WTC11 (cell line): ENCODE measurements at regions not wholly inside any gene's neighbourhood (a gene's known extent, or its start where the extent isn't known, plus 50 kb on each side); places are given as distances from the start of the nearest gene placed in this dataset.
"Not testable (repeated sequence)": the region's sequence is repeated elsewhere in the genome, so short reads cannot be mapped to it uniquely, and the experiment has no call there.

Source experiments
- ATAC-seq: fragments of 200-7000 bp; cut with Tn5 transposase; 2 replicates; pipeline ENCODE4 v1.10.0; 2021; ENCODE audit warnings: mild to moderate bottlenecking, moderate library complexity
- CTCF ChIA-PET: fragments of 300-600 bp; sonication (Branson Sonifier 250); formaldehyde crosslinking; loops from one replicate; lab custom pipeline; 2021; ENCODE audit warnings: antibody characterized with exemption; lab: Charles Lee
- POLR2A ChIA-PET: fragments of 350-600 bp; sonication (Branson Sonifier 250); formaldehyde crosslinking; loops from one replicate; lab custom pipeline; 2021; ENCODE audit warnings: antibody characterized with exemption; lab: Charles Lee
- DNase-seq: peaks from one replicate; pipeline ENCODE4 v3.0.0; 2021; ENCODE audit warnings: low spot score
- H3K27ac Mint-ChIP-seq: 2 replicates; pipeline ENCODE4 v1.8.0; 2021; ENCODE audit warnings: mixed read lengths
- H3K27me3 Mint-ChIP-seq: 2 replicates; pipeline ENCODE4 v1.8.0; 2021; ENCODE audit warnings: low read depth, mild to moderate bottlenecking, moderate library complexity, mixed read lengths
- H3K36me3 Mint-ChIP-seq: 2 replicates; pipeline ENCODE4 v1.8.0; 2021; ENCODE audit warnings: mixed read lengths
- H3K4me1 Mint-ChIP-seq: 2 replicates; pipeline ENCODE4 v1.8.0; 2022; ENCODE audit warnings: mixed read lengths
- H3K4me3 Mint-ChIP-seq: 2 replicates; pipeline ENCODE4 v1.8.0; 2021; ENCODE audit warnings: mild to moderate bottlenecking, moderate library complexity, mixed read lengths
- H3K9me3 Mint-ChIP-seq: 2 replicates; pipeline ENCODE4 v1.8.0; 2021; ENCODE audit warnings: mixed read lengths
- ATF2 ChIP-seq: sonication (generic); formaldehyde crosslinking; IDR thresholded peaks from 2 replicates; pipeline ENCODE4 v1.8.1; 2022; ENCODE audit warnings: low read depth, missing genetic modification reagents, borderline replicate concordance
- CREB1 ChIP-seq: sonication (generic); formaldehyde crosslinking; IDR thresholded peaks from 2 replicates; pipeline ENCODE4 v1.8.0; 2023; ENCODE audit warnings: mild to moderate bottlenecking, missing genetic modification reagents
- CREM ChIP-seq: sonication (generic); formaldehyde crosslinking; IDR thresholded peaks from 2 replicates; pipeline ENCODE4 v1.8.1; 2022; ENCODE audit warnings: mild to moderate bottlenecking, missing genetic modification reagents, moderate library complexity
- EMX1 ChIP-seq: fragments of 250-450 bp; sonication (Bioruptor Pico); IDR thresholded peaks from 2 replicates; pipeline ENCODE4 v1.8.0; 2021; ENCODE audit warnings: mild to moderate bottlenecking
- FOXK1 ChIP-seq: sonication (generic); formaldehyde crosslinking; IDR thresholded peaks from 2 replicates; pipeline ENCODE4 v1.8.0; 2022; ENCODE audit warnings: mild to moderate bottlenecking, moderate library complexity, missing genetic modification reagents
- GABPB1 ChIP-seq: sonication (generic); formaldehyde crosslinking; IDR thresholded peaks from 2 replicates; pipeline ENCODE4 v1.8.1; 2023; ENCODE audit warnings: mild to moderate bottlenecking, missing genetic modification reagents
- GTF2I ChIP-seq: fragments of 250-450 bp; sonication (Bioruptor Pico); conservative IDR thresholded peaks from 2 replicates; pipeline ENCODE4 v1.4.0; 2021; ENCODE audit warnings: mild to moderate bottlenecking
- HMGA2 ChIP-seq: fragments of 250-450 bp; sonication (Bioruptor Pico); IDR thresholded peaks from 2 replicates; pipeline ENCODE4 v1.4.0; 2021; ENCODE audit warnings: mild to moderate bottlenecking, moderate library complexity
- IRF1 ChIP-seq: sonication (generic); formaldehyde crosslinking; IDR thresholded peaks from 2 replicates; pipeline ENCODE4 v1.8.0; 2023; ENCODE audit warnings: missing genetic modification reagents
- IRF2 ChIP-seq: sonication (generic); formaldehyde crosslinking; IDR thresholded peaks from 2 replicates; pipeline ENCODE4 v1.8.0; 2022; ENCODE audit warnings: low read depth, missing genetic modification reagents, borderline replicate concordance
- KAT7 ChIP-seq: sonication (generic); formaldehyde crosslinking; IDR thresholded peaks from 2 replicates; pipeline ENCODE4 v1.8.1; 2023; ENCODE audit warnings: missing genetic modification reagents, mild to moderate bottlenecking, borderline replicate concordance
- MYBL2 ChIP-seq: sonication (generic); formaldehyde crosslinking; IDR thresholded peaks from 2 replicates; pipeline ENCODE4 v1.8.1; 2023; ENCODE audit warnings: mild to moderate bottlenecking, moderate library complexity, missing genetic modification reagents
- NFYB ChIP-seq: sonication (generic); formaldehyde crosslinking; conservative IDR thresholded peaks from 2 replicates; pipeline ENCODE4 v1.8.0; 2022; ENCODE audit warnings: low read depth, missing genetic modification reagents
- NR2C2 ChIP-seq: sonication (generic); formaldehyde crosslinking; IDR thresholded peaks from 2 replicates; pipeline ENCODE4 v1.8.0; 2022; ENCODE audit warnings: mild to moderate bottlenecking, missing genetic modification reagents
- RELA ChIP-seq: sonication (generic); formaldehyde crosslinking; IDR thresholded peaks from 2 replicates; pipeline ENCODE4 v1.8.1; 2022; ENCODE audit warnings: missing genetic modification reagents, mild to moderate bottlenecking, borderline replicate concordance
- TEAD4 ChIP-seq: sonication (generic); formaldehyde crosslinking; IDR thresholded peaks from 2 replicates; pipeline ENCODE4 v1.8.0; 2022; ENCODE audit warnings: mild to moderate bottlenecking, missing genetic modification reagents
- TP53 ChIP-seq: sonication (generic); formaldehyde crosslinking; IDR thresholded peaks from 2 replicates; pipeline ENCODE4 v1.8.1; 2023; ENCODE audit warnings: mild to moderate bottlenecking, missing genetic modification reagents
- ZNF138 ChIP-seq: sonication (generic); formaldehyde crosslinking; conservative IDR thresholded peaks from 2 replicates; pipeline ENCODE4 v1.8.1; 2022; ENCODE audit warnings: mild to moderate bottlenecking, moderate library complexity, missing genetic modification reagents
- ZNF219 ChIP-seq: sonication (generic); formaldehyde crosslinking; IDR thresholded peaks from 2 replicates; pipeline ENCODE4 v1.8.0; 2023; ENCODE audit warnings: missing genetic modification reagents, mild to moderate bottlenecking, borderline replicate concordance
- ZNF317 ChIP-seq: sonication (generic); formaldehyde crosslinking; IDR thresholded peaks from 2 replicates; pipeline ENCODE4 v1.8.1; 2023; ENCODE audit warnings: low read depth, mild to moderate bottlenecking, moderate library complexity, missing genetic modification reagents, borderline replicate concordance
- ZNF423 ChIP-seq: fragments of 250-450 bp; sonication (Bioruptor Pico); IDR thresholded peaks from 2 replicates; pipeline ENCODE4 v2.1.2; 2022; ENCODE audit warnings: mild to moderate bottlenecking, moderate library complexity
- TF ChIP-seq, protein P1 (sequence below): sonication (generic); formaldehyde crosslinking; conservative IDR thresholded peaks from 2 replicates; pipeline ENCODE4 v1.8.1; 2022; ENCODE audit warnings: mild to moderate bottlenecking, missing genetic modification reagents
- TF ChIP-seq, protein P2 (sequence below): fragments of 250-450 bp; sonication (Bioruptor Pico); IDR thresholded peaks from 2 replicates; pipeline ENCODE4 v1.9.0; 2021; ENCODE audit warnings: mild to moderate bottlenecking
- TF ChIP-seq, protein P3 (sequence below): sonication (generic); formaldehyde crosslinking; IDR thresholded peaks from 2 replicates; pipeline ENCODE4 v1.8.0; 2022; ENCODE audit warnings: mild to moderate bottlenecking, missing genetic modification reagents
- TF ChIP-seq, protein P4 (sequence below): sonication (generic); formaldehyde crosslinking; IDR thresholded peaks from 2 replicates; pipeline ENCODE4 v1.8.0; 2022; ENCODE audit warnings: missing genetic modification reagents

GRCh38 chr4:26197018-26197779, 123.6 kb upstream of the RBPJ start:
- ChIA-PET POLR2A (no interaction called here), CTCF (interaction anchor here (1.1 kb wide), 1 partner anchor 69 kb away, joined by 3 read pairs; no protein-coding TSS in a partner anchor)
- DNase-seq (no peak), ATAC-seq (no peak)
- H3K27me3 Mint-ChIP-seq: peaks cover 3% of the 10 kb centered on the region; the same call in 1 of the 2 replicates
- peaks cover 13% of the 10 kb centered on the region for H3K4me1 Mint-ChIP-seq
- TF ChIP-seq, protein P1, sequence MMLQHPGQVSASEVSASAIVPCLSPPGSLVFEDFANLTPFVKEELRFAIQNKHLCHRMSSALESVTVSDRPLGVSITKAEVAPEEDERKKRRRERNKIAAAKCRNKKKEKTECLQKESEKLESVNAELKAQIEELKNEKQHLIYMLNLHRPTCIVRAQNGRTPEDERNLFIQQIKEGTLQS (CRISPR knock-in tag): no peak
- TF ChIP-seq, protein P2, sequence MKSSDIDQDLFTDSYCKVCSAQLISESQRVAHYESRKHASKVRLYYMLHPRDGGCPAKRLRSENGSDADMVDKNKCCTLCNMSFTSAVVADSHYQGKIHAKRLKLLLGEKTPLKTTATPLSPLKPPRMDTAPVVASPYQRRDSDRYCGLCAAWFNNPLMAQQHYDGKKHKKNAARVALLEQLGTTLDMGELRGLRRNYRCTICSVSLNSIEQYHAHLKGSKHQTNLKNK: no peak
- no peak for TF ChIP-seq ZNF138 (CRISPR knock-in tag)
- TF ChIP-seq CREM: no peak
- no peak for TF ChIP-seq ATF2 (CRISPR knock-in tag)
- TF ChIP-seq RELA (CRISPR knock-in tag): no peak
- no peak for TF ChIP-seq CREB1
- TF ChIP-seq TP53 (CRISPR knock-in tag): no peak
- TF ChIP-seq IRF2 (CRISPR knock-in tag): no peak
- no peak for TF ChIP-seq GTF2I (CRISPR knock-in tag)
- no peaks in the 10 kb centered on the region for H3K36me3 Mint-ChIP-seq
- no peak overlapping the region for H3K4me3 Mint-ChIP-seq
- H3K9me3 Mint-ChIP-seq: no peaks in the 10 kb centered on the region
- no peak overlapping the region for H3K27ac Mint-ChIP-seq

DNA sequence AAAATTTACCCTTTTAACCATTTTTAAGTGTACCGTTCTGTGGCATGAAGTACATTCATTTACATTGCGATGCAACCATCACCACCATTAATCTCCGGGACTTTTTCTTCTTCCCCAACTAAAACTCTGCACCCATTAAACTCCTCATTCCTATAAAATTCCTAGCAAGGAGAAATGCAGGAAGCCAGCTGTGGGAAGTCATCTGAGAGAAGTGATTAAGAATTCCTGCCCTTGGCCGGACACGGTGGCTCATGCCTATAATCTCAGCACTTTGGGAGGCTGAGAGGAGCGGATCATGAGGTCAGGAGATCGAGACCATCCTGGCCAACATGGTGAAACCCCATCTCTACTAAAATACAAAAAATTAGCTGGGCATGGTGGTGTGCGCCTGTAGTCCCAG, 121.9 kb upstream of the RBPJ start:
- H3K27ac Mint-ChIP-seq, H3K4me3 Mint-ChIP-seq, CTCF ChIA-PET, H3K4me1 Mint-ChIP-seq, DNase-seq, H3K36me3 Mint-ChIP-seq, POLR2A ChIA-PET, H3K9me3 Mint-ChIP-seq, ATAC-seq: not testable (repeated sequence)
- H3K27me3 Mint-ChIP-seq: peaks cover 13% of the 10 kb centered on the region

- DNase-seq (no peak), ATAC-seq (no peak)
- TF ChIP-seq, protein P3, sequence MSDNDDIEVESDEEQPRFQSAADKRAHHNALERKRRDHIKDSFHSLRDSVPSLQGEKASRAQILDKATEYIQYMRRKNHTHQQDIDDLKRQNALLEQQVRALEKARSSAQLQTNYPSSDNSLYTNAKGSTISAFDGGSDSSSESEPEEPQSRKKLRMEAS (CRISPR knock-in tag): no peak
- TF ChIP-seq, protein P4, sequence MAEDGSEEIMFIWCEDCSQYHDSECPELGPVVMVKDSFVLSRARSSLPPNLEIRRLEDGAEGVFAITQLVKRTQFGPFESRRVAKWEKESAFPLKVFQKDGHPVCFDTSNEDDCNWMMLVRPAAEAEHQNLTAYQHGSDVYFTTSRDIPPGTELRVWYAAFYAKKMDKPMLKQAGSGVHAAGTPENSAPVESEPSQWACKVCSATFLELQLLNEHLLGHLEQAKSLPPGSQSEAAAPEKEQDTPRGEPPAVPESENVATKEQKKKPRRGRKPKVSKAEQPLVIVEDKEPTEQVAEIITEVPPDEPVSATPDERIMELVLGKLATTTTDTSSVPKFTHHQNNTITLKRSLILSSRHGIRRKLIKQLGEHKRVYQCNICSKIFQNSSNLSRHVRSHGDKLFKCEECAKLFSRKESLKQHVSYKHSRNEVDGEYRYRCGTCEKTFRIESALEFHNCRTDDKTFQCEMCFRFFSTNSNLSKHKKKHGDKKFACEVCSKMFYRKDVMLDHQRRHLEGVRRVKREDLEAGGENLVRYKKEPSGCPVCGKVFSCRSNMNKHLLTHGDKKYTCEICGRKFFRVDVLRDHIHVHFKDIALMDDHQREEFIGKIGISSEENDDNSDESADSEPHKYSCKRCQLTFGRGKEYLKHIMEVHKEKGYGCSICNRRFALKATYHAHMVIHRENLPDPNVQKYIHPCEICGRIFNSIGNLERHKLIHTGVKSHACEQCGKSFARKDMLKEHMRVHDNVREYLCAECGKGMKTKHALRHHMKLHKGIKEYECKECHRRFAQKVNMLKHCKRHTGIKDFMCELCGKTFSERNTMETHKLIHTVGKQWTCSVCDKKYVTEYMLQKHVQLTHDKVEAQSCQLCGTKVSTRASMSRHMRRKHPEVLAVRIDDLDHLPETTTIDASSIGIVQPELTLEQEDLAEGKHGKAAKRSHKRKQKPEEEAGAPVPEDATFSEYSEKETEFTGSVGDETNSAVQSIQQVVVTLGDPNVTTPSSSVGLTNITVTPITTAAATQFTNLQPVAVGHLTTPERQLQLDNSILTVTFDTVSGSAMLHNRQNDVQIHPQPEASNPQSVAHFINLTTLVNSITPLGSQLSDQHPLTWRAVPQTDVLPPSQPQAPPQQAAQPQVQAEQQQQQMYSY (CRISPR knock-in tag): no peak
- no peak for TF ChIP-seq KAT7 (CRISPR knock-in tag)
- TF ChIP-seq, protein P2: no peak
- no peak for TF ChIP-seq ZNF423
- TF ChIP-seq HMGA2 (CRISPR knock-in tag): no peak
- TF ChIP-seq GABPB1 (CRISPR knock-in tag): no peak
- no peak for TF ChIP-seq ZNF138 (CRISPR knock-in tag)
- no peak for TF ChIP-seq NR2C2 (CRISPR knock-in tag)
- TF ChIP-seq ZNF219 (CRISPR knock-in tag): no peak
- TF ChIP-seq FOXK1: no peak
- no peak for TF ChIP-seq NFYB (CRISPR knock-in tag)
- no peak for TF ChIP-seq EMX1 (CRISPR knock-in tag)
- no peak for TF ChIP-seq ZNF317 (CRISPR knock-in tag)
- TF ChIP-seq TEAD4: no peak
- no peak for TF ChIP-seq IRF1
- no peak for TF ChIP-seq MYBL2 (CRISPR knock-in tag)
- Mint-ChIP-seq H3K27me3 (peaks cover 13% of the 10 kb centered on the region), H3K9me3 (0 out of 2 replicates have a peak, but pooled peaks cover 5% of the 10 kb centered on the region), H3K36me3 (no peaks in the 10 kb centered on the region), H3K4me3 (no peak overlapping the region), H3K4me1 (0 out of 2 replicates have a peak, but pooled peaks cover 4% of the 10 kb centered on the region), H3K27ac (no peak overlapping the region)
- POLR2A ChIA-PET: no interaction called here
- CTCF ChIA-PET: no interaction called here
Measured at GRCh38 chr4:26199596-26199995, 121.2 kb upstream of the RBPJ start.
